HUES48 (cell line): ENCODE measurements at regions not wholly inside any gene's neighbourhood (a gene's known extent, or its start where the extent isn't known, plus 50 kb on each side); places are given as distances from the start of the nearest gene placed in this dataset.
A peak's percentile ranks its signal among the peaks of the same experiment; 100 is the strongest.
"Not testable (repeated sequence)": the region's sequence is repeated elsewhere in the genome, so short reads cannot be mapped to it uniquely, and the experiment has no call there.

Experiments
- H3K27ac ChIP-seq: one replicate; pipeline ENCODE4 v1.7.0; 2013; ENCODE audit warnings: low read depth, low read length, inconsistent platforms
- H3K27me3 ChIP-seq: 2 replicates; pipeline ENCODE4 v1.6.1; 2013; ENCODE audit warnings: mild to moderate bottlenecking, low read length; ENCODE audit not compliant: control insufficient read depth, insufficient read depth
- H3K36me3 ChIP-seq: 2 replicates; pipeline ENCODE4 v1.6.1; 2013; ENCODE audit warnings: low read length; ENCODE audit not compliant: control insufficient read depth, insufficient read depth
- H3K4me1 ChIP-seq: 2 replicates; pipeline ENCODE4 v1.6.1; 2013; ENCODE audit warnings: mild to moderate bottlenecking, low read length; ENCODE audit not compliant: control insufficient read depth, insufficient read depth
- H3K4me3 ChIP-seq: 2 replicates; pipeline ENCODE4 v1.5.1; 2013; ENCODE audit warnings: mild to moderate bottlenecking, low read depth, low read length
- H3K9ac ChIP-seq: 2 replicates; pipeline ENCODE4 v1.6.1; 2013; ENCODE audit warnings: mild to moderate bottlenecking, low read depth, low read length, moderate library complexity
- H3K9me3 ChIP-seq: 2 replicates; pipeline ENCODE4 v1.6.1; 2013; ENCODE audit warnings: low read length; ENCODE audit not compliant: control insufficient read depth, insufficient read depth

GRCh38 chr5:126000507-126000906 lies 422.7 kb upstream of the GRAMD2B start:
- Histone ChIP-seq H3K9me3 (no peaks in the 10 kb centered on the region), H3K27me3 (no peaks in the 10 kb centered on the region), H3K36me3 (no peaks in the 10 kb centered on the region), H3K27ac (no peak overlapping the region), H3K4me1 (peaks cover 6% of the 10 kb centered on the region; the same call in 1 of the 2 replicates), H3K9ac (no peak overlapping the region), H3K4me3 (no peak overlapping the region)

DNA sequence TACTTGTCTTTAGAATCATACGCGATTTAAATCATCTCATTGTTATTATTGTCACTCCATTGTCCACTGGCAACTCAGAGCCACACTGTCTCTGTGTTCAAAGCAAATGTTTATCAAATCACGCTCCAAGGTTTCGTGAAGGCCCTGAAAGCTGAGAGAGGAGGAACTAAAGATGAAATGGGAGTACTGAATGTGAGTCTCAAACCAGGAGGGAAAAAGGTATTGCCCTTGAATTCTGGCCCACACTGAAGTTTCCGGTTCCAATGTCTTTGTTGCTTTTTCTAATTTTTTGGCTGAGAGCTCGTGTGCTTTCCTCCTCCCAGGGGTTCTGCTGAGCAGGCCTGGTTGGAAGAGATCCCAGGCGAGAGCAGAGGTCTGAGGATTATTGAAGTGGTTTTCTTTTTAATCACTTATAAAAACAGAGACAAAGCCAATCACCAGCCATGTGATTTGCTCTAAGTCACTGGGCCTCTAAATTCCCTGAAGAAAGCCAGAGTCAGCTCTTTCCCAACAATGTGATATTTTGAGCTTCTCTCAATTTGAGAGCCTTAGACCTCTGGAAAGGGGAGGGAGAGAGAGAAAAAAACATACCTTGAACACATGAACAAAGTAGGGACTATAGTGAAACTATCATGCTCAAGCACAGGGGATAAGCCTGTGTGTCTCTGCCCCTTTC lies 420.8 kb upstream of the GRAMD2B start:
- no peaks in the 10 kb centered on the region for H3K9me3 ChIP-seq
- peaks cover 6% of the 10 kb centered on the region; the same call in 1 of the 2 replicates for H3K4me1 ChIP-seq
- H3K9ac ChIP-seq, result no peak overlapping the region
- H3K27ac ChIP-seq, result no peak overlapping the region
- no peaks in the 10 kb centered on the region for H3K36me3 ChIP-seq
- H3K4me3 ChIP-seq, result no peak overlapping the region
- H3K27me3 ChIP-seq, result no peaks in the 10 kb centered on the region

- Histone ChIP-seq H3K36me3 (no peaks in the 10 kb centered on the region), H3K27ac (no peak overlapping the region), H3K9me3 (no peaks in the 10 kb centered on the region), H3K27me3 (no peaks in the 10 kb centered on the region), H3K4me3 (no peak overlapping the region), H3K9ac (no peak overlapping the region), H3K4me1 (peaks cover 6% of the 10 kb centered on the region; the same call in 1 of the 2 replicates)
Observed at GRCh38 chr5:126003309-126003708, 419.9 kb upstream of the GRAMD2B start.

DNA sequence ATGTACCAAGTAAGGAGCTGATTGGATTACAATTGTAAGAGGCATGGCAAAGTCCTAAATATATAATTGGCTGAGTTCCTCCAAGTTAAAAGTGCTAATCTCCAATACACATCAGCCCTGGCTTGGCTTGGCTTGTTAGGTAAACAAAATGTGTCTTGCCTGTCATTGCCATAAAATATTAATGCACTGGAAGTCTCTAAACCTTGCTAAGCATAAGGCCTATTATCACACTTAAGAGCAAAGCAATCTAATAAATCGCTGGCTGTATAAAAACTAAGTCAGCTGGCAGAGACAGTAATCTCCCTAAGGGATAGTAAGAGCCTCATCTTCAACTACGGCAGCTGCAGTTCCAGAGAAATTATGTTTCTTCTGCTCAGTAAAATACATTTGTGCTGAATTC lies 418.6 kb upstream of the GRAMD2B start:
- H3K9me3 ChIP-seq, result no peaks in the 10 kb centered on the region
- H3K9ac ChIP-seq, result no peak overlapping the region
- H3K4me1 ChIP-seq, result peaks cover 13% of the 10 kb centered on the region
- no peaks in the 10 kb centered on the region for H3K36me3 ChIP-seq
- no peak overlapping the region for H3K4me3 ChIP-seq
- H3K27ac ChIP-seq, result no peak overlapping the region
- no peaks in the 10 kb centered on the region for H3K27me3 ChIP-seq

DNA sequence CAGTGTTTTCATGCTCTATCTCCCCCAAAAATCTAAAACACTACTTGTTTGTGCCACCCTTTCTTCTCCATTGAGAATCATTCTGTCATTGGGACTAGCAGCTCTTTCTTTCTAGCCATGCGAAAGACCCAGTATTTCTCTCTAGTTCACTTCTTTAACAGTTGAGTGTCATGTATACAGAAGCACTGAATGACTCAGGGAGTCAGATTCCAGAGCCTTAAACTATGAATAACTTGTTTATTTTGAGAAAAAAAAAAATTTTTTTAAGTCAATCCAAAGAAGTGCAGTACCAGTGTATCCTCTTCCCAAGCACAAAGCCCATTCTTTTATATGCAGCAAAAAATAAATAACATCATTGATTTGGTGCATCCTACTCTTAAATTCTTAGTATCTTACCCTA lies 415.4 kb upstream of the GRAMD2B start:
- Histone ChIP-seq H3K9me3 (no peaks in the 10 kb centered on the region), H3K9ac (no peak overlapping the region), H3K27ac (no peak overlapping the region), H3K4me3 (no peak overlapping the region), H3K36me3 (no peaks in the 10 kb centered on the region), H3K27me3 (no peaks in the 10 kb centered on the region), H3K4me1 (peaks cover 16% of the 10 kb centered on the region)

DNA sequence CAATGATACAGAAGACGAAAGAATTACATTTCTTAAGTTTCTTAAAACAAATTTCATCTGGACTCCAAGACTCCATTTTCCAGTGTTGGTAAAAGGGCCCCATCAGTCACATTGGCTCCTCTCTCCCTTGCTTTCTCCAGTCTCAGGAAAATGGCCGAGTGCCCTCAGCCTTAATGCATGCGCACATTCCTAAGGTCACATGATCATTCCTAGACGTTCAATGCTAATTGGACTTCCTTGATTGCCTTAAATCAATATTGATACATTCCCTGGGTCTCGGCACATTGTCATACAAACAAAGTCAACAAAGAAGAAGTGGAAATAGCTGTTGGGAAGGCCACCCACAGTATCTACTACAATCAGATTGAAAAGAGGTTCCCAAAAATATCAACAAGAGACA lies 413.6 kb upstream of the GRAMD2B start:
- no peaks in the 10 kb centered on the region for H3K36me3 ChIP-seq
- H3K9ac ChIP-seq, result no peak overlapping the region
- no peak overlapping the region for H3K4me3 ChIP-seq
- peak overlapping the region; percentile 11 for H3K27ac ChIP-seq
- H3K27me3 ChIP-seq, result no peaks in the 10 kb centered on the region
- H3K9me3 ChIP-seq, result no peaks in the 10 kb centered on the region
- peaks cover 33% of the 10 kb centered on the region for H3K4me1 ChIP-seq

DNA sequence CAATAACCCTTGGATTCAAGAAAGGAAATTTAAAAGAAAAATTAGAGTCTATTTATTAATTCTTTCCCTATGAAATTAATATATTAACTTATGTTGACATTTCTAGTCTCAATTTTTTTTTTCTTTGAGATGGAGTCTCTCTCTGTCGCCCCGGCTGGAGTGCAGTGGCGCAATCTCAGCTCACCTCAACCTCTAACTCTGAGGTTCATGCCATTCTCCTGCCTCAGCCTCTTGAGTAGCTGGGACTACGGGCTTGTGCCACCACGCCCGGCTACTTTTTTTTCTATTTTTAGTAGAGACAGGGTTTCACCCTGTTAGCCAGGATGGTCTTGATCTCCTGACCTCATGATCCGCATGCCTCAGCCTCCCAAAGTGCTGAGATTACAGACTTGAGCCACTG lies 411.7 kb upstream of the GRAMD2B start:
- H3K9ac ChIP-seq, H3K4me3 ChIP-seq, H3K9me3 ChIP-seq, H3K27ac ChIP-seq, H3K27me3 ChIP-seq, H3K36me3 ChIP-seq: not testable (repeated sequence)
- H3K4me1 ChIP-seq, result peaks cover 51% of the 10 kb centered on the region

DNA sequence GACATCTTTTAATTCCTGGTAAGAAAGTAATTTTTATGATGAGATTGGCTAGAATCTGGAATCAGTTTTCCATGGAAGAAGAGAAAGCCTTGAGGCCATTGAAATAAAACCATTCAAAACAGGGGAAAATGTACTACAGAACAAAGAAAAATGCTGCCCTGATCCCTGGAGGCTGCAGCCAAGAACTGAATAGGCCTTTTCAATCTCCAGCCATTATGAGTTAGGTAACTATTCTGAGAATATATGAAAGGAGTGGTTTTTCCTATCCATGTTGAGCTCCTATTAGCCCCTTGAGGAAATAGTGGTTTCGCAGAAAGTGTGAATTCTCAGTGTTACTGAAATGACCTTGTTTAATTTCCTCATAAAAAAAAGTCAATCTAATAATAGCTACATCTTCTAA lies 408.5 kb upstream of the GRAMD2B start:
- H3K27ac ChIP-seq, result no peak overlapping the region

GRCh38 chr5:126015235-126016181 lies 407.7 kb upstream of the GRAMD2B start:
- no peaks in the 10 kb centered on the region for H3K9me3 ChIP-seq
- no peaks in the 10 kb centered on the region for H3K27me3 ChIP-seq
- peaks cover 42% of the 10 kb centered on the region for H3K4me1 ChIP-seq
- H3K36me3 ChIP-seq, result no peaks in the 10 kb centered on the region
- H3K9ac ChIP-seq, result no peak overlapping the region
- no peak overlapping the region for H3K4me3 ChIP-seq
- H3K27ac ChIP-seq, result peak overlapping the region; percentile 33

More for the DNA sequence above, 408.5 kb upstream of the GRAMD2B start:
- peaks cover 49% of the 10 kb centered on the region for H3K4me1 ChIP-seq
- H3K9me3 ChIP-seq, result no peaks in the 10 kb centered on the region
- H3K27me3 ChIP-seq, result no peaks in the 10 kb centered on the region
- no peak overlapping the region for H3K4me3 ChIP-seq
- no peaks in the 10 kb centered on the region for H3K36me3 ChIP-seq
- H3K9ac ChIP-seq, result no peak overlapping the region

GRCh38 chr5:126016256-126016655 lies 407.0 kb upstream of the GRAMD2B start:
- Histone ChIP-seq H3K27ac (no peak overlapping the region), H3K4me1 (peaks cover 42% of the 10 kb centered on the region), H3K9ac (no peak overlapping the region), H3K4me3 (no peak overlapping the region), H3K27me3 (no peaks in the 10 kb centered on the region), H3K9me3 (no peaks in the 10 kb centered on the region), H3K36me3 (no peaks in the 10 kb centered on the region)

GRCh38 chr5:126017096-126017495 lies 406.1 kb upstream of the GRAMD2B start:
- Histone ChIP-seq H3K4me3 (no peak overlapping the region), H3K27ac (no peak overlapping the region), H3K36me3 (no peaks in the 10 kb centered on the region), H3K9me3 (no peaks in the 10 kb centered on the region), H3K9ac (no peak overlapping the region), H3K4me1 (peaks cover 42% of the 10 kb centered on the region), H3K27me3 (no peaks in the 10 kb centered on the region)
